ENCODE measurements at regions not wholly inside any gene's neighbourhood (a gene's known extent, or its start where the extent isn't known, plus 50 kb on each side); places are given as distances from the start of the nearest gene placed in this dataset.
"Not testable (repeated sequence)": the region's sequence is repeated elsewhere in the genome, so short reads cannot be mapped to it uniquely, and the experiment has no call there.

GRCh38 chr15:95152741-95153140 lies 921.4 kb downstream of the MCTP2 start (continued):
- TF ChIP-seq, protein P1, sequence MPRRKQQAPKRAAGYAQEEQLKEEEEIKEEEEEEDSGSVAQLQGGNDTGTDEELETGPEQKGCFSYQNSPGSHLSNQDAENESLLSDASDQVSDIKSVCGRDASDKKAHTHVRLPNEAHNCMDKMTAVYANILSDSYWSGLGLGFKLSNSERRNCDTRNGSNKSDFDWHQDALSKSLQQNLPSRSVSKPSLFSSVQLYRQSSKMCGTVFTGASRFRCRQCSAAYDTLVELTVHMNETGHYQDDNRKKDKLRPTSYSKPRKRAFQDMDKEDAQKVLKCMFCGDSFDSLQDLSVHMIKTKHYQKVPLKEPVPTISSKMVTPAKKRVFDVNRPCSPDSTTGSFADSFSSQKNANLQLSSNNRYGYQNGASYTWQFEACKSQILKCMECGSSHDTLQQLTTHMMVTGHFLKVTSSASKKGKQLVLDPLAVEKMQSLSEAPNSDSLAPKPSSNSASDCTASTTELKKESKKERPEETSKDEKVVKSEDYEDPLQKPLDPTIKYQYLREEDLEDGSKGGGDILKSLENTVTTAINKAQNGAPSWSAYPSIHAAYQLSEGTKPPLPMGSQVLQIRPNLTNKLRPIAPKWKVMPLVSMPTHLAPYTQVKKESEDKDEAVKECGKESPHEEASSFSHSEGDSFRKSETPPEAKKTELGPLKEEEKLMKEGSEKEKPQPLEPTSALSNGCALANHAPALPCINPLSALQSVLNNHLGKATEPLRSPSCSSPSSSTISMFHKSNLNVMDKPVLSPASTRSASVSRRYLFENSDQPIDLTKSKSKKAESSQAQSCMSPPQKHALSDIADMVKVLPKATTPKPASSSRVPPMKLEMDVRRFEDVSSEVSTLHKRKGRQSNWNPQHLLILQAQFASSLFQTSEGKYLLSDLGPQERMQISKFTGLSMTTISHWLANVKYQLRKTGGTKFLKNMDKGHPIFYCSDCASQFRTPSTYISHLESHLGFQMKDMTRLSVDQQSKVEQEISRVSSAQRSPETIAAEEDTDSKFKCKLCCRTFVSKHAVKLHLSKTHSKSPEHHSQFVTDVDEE (CRISPR knock-in tag; IDR thresholded peaks at IDR 0.05), result no peak
- TF ChIP-seq CSDC2 (CRISPR knock-in tag; IDR thresholded peaks at IDR 0.05), result no peak
- TF ChIP-seq TCF4 (CRISPR knock-in tag; IDR thresholded peaks at IDR 0.05; ENCODE audit: borderline replicate concordance), result no peak

DNA sequence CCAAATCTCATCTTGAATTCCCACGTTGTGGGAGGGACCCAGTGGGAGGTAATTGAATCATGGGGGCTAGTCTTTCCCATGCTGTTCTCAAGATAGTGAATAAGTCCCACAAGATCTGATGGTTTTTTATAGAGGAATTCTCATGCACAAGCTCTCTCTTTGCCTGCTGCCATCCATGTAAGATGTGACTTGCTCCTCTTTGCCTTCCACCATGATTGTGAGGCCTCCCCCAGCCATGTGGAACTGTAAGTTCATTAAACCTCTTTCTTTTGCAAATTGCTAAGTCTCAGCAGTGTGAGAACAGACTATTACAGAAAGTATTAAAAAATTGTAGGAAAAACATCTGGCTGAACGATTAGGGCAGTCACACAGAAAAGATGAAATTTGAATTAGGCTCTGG lies 921.8 kb downstream of the MCTP2 start:
- ATAC-seq, result not testable (repeated sequence)

DNA sequence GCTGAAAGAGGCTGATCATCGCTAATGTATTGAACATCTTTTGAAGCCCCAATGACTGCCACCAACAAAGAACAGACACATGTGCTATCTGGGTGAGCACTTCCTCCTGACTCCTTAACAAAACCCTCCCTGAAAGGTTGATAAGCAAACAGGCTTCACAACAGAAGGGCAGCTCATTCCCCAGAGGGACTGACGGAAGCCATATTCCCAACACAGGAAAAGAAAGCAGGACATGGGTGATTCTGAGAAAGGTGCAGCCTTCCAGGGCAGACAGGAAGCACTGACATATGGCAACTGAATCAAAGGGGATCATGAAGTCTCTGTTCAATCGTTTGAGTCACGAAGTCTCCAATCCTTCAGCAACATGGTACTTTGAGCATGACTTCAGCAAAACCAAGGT lies 929.0 kb downstream of the MCTP2 start:
- TF ChIP-seq POU6F1 (CRISPR knock-in tag; IDR thresholded peaks at IDR 0.05; ENCODE audit: borderline replicate concordance, low read depth) (no peak), ARNTL (CRISPR knock-in tag; IDR thresholded peaks at IDR 0.05; ENCODE audit: borderline replicate concordance, low read depth) (no peak), ZNF70 (CRISPR knock-in tag; IDR thresholded peaks at IDR 0.05) (no peak)

DNA sequence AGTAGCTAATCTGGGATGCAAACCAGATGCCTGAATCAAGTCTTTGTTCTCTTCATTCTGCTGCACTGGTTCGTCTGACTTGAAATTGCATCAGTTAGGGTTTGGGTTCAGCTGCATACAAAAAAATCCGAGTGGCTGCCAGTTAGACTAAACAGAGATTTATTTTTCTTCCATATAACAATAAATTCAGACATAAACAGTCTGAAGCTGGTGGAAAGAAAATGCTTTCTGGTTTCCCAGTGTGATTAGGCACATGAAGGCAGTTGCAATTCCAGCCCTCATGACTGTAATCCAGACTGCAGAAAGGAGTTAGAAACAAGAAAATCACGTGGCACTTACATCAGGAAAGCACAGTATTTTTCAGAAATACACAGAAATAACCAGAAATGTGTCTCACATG lies 930.7 kb downstream of the MCTP2 start:
- TF ChIP-seq ESRRG (CRISPR knock-in tag; IDR thresholded peaks at IDR 0.05), result no peak
- TF ChIP-seq ZFP3 (CRISPR knock-in tag; IDR thresholded peaks at IDR 0.05), result no peak
- TF ChIP-seq ZNF565 (CRISPR knock-in tag; conservative IDR thresholded peaks at IDR 0.05; ENCODE audit: low read depth), result no peak
- TF ChIP-seq RARB (CRISPR knock-in tag; IDR thresholded peaks at IDR 0.05), result no peak
- TF ChIP-seq SNAI2 (CRISPR knock-in tag; IDR thresholded peaks at IDR 0.05), result no peak
- TF ChIP-seq, protein P1 (CRISPR knock-in tag; IDR thresholded peaks at IDR 0.05), result no peak
- TF ChIP-seq ZNF8 (CRISPR knock-in tag; IDR thresholded peaks at IDR 0.05), result no peak
- TF ChIP-seq ZFP30 (CRISPR knock-in tag; IDR thresholded peaks at IDR 0.05), result no peak
- no peak for TF ChIP-seq ISL1 (CRISPR knock-in tag; IDR thresholded peaks at IDR 0.05)
- no peak for TF ChIP-seq ZNF70 (CRISPR knock-in tag; IDR thresholded peaks at IDR 0.05)
- no peak for TF ChIP-seq BACH2 (CRISPR knock-in tag; IDR thresholded peaks at IDR 0.05; ENCODE audit: borderline replicate concordance)
- no peak for TF ChIP-seq ZC3H10 (CRISPR knock-in tag; IDR thresholded peaks at IDR 0.05)
- no peak for TF ChIP-seq TCF4 (CRISPR knock-in tag; IDR thresholded peaks at IDR 0.05; ENCODE audit: borderline replicate concordance)
- no peak for TF ChIP-seq CSDC2 (CRISPR knock-in tag; IDR thresholded peaks at IDR 0.05)
- TF ChIP-seq OSR1 (CRISPR knock-in tag; IDR thresholded peaks at IDR 0.05), result no peak
- TF ChIP-seq PPARA (CRISPR knock-in tag; IDR thresholded peaks at IDR 0.05; ENCODE audit: borderline replicate concordance), result no peak
- TF ChIP-seq, protein P2, sequence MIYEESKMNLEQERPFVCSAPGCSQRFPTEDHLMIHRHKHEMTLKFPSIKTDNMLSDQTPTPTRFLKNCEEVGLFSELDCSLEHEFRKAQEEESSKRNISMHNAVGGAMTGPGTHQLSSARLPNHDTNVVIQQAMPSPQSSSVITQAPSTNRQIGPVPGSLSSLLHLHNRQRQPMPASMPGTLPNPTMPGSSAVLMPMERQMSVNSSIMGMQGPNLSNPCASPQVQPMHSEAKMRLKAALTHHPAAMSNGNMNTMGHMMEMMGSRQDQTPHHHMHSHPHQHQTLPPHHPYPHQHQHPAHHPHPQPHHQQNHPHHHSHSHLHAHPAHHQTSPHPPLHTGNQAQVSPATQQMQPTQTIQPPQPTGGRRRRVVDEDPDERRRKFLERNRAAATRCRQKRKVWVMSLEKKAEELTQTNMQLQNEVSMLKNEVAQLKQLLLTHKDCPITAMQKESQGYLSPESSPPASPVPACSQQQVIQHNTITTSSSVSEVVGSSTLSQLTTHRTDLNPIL (CRISPR knock-in tag; IDR thresholded peaks at IDR 0.05; ENCODE audit: low read depth), result no peak
- TF ChIP-seq, protein P3, sequence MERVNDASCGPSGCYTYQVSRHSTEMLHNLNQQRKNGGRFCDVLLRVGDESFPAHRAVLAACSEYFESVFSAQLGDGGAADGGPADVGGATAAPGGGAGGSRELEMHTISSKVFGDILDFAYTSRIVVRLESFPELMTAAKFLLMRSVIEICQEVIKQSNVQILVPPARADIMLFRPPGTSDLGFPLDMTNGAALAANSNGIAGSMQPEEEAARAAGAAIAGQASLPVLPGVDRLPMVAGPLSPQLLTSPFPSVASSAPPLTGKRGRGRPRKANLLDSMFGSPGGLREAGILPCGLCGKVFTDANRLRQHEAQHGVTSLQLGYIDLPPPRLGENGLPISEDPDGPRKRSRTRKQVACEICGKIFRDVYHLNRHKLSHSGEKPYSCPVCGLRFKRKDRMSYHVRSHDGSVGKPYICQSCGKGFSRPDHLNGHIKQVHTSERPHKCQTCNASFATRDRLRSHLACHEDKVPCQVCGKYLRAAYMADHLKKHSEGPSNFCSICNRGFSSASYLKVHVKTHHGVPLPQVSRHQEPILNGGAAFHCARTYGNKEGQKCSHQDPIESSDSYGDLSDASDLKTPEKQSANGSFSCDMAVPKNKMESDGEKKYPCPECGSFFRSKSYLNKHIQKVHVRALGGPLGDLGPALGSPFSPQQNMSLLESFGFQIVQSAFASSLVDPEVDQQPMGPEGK (CRISPR knock-in tag; IDR thresholded peaks at IDR 0.05; ENCODE audit: borderline replicate concordance), result no peak
- no peak for TF ChIP-seq GLIS3 (CRISPR knock-in tag; IDR thresholded peaks at IDR 0.05)
- no peak for TF ChIP-seq POU6F1 (CRISPR knock-in tag; IDR thresholded peaks at IDR 0.05; ENCODE audit: borderline replicate concordance, low read depth)
- no peak for ATAC-seq

More for the DNA sequence above, 929.0 kb downstream of the MCTP2 start:
- ATAC-seq, result no peak

All from SK-N-SH treated with all-trans-retinoic acid at 6 μM for 48 hours (cell line).